Activated CD4-positive, alpha-beta T cell treated with anti-CD3 and anti-CD28 coated beads, Interleukin-2, amount 50 U/mL, for 48 hours (primary cell): ENCODE measurements at regions not wholly inside any gene's neighbourhood (a gene's known extent, or its start where the extent isn't known, plus 50 kb on each side); places are given as distances from the start of the nearest gene placed in this dataset.
"Not testable (repeated sequence)": the region's sequence is repeated elsewhere in the genome, so short reads cannot be mapped to it uniquely, and the experiment has no call there.

Experiments used
- DNase-seq, 2 experiments: peaks; one replicate each; pipeline ENCODE4 v3.0.0-alpha.2; 2020

GRCh38 chr6:168255283-168255881 is 64.2 kb downstream of the DACT2 start:
- no peak for DNase-seq

GRCh38 chr6:168252267-168252666 is 67.3 kb downstream of the DACT2 start:
- no peak for DNase-seq

GRCh38 chr6:168250250-168250649 is 69.3 kb downstream of the DACT2 start:
- no peak for DNase-seq

GRCh38 chr6:168249746-168250145 is 69.8 kb downstream of the DACT2 start:
- DNase-seq, result no peak

GRCh38 chr6:168248148-168248620 is 71.4 kb downstream of the DACT2 start:
- no peak for DNase-seq

- DNase-seq, result no peak
These were observed 72.0 kb downstream of the DACT2 start for GRCh38 chr6:168247443-168248147.

GRCh38 chr6:168244961-168245551 is 74.5 kb downstream of the DACT2 start:
- no peak for DNase-seq

GRCh38 chr6:168243812-168244376 is 75.7 kb downstream of the DACT2 start:
- DNase-seq, result no peak

- no peak for DNase-seq
These were observed 76.7 kb downstream of the DACT2 start for GRCh38 chr6:168242940-168243225.

- no peak for DNase-seq
These were observed 77.3 kb downstream of the DACT2 start for GRCh38 chr6:168242111-168242939.

GRCh38 chr6:168240160-168240559 is 79.4 kb downstream of the DACT2 start:
- no peak for DNase-seq

- no peak for DNase-seq
These were observed 80.4 kb downstream of the DACT2 start for GRCh38 chr6:168239044-168239773.

- no peak for DNase-seq
These were observed 81.2 kb downstream of the DACT2 start for GRCh38 chr6:168238159-168238909.

GRCh38 chr6:168233875-168234213 is 85.7 kb downstream of the DACT2 start:
- DNase-seq, result not testable (repeated sequence)

GRCh38 chr6:168232989-168233874 is 86.3 kb downstream of the DACT2 start:
- DNase-seq, result no peak

- no peak for DNase-seq
These were observed 87.0 kb downstream of the DACT2 start for GRCh38 chr6:168232528-168232927.

GRCh38 chr6:168232062-168232461 is 87.5 kb downstream of the DACT2 start:
- DNase-seq, result no peak

GRCh38 chr6:168231393-168231957 is 88.1 kb downstream of the DACT2 start:
- no peak for DNase-seq

GRCh38 chr6:168229368-168229752 is 90.2 kb downstream of the DACT2 start:
- DNase-seq, result no peak

- no peak for DNase-seq
These were observed 90.8 kb downstream of the DACT2 start for GRCh38 chr6:168228676-168229367.
